ENCODE measurements at regions not wholly inside any gene's neighbourhood (a gene's known extent, or its start where the extent isn't known, plus 50 kb on each side); places are given as distances from the start of the nearest gene placed in this dataset.

DNA sequence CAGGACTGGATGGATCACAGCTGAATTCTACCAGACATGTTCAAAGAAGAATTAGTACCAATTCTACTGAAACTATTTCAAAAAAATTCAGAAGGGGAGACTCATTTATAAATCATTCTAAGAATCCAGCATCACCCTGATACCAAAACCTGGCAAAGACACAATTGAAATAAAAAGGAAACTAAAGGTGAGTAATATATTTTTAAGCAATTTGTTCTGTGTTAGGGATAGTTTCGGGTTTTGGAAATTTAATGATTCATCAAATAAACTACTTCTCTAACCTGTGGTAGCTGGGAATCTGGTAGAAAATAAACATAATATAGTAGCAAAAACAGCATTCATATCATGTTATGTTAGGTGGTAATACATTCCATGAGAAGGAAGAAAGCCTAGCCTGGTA, 662.2 kb upstream of the BOD1L1 start:
- TF ChIP-seq, protein P1, sequence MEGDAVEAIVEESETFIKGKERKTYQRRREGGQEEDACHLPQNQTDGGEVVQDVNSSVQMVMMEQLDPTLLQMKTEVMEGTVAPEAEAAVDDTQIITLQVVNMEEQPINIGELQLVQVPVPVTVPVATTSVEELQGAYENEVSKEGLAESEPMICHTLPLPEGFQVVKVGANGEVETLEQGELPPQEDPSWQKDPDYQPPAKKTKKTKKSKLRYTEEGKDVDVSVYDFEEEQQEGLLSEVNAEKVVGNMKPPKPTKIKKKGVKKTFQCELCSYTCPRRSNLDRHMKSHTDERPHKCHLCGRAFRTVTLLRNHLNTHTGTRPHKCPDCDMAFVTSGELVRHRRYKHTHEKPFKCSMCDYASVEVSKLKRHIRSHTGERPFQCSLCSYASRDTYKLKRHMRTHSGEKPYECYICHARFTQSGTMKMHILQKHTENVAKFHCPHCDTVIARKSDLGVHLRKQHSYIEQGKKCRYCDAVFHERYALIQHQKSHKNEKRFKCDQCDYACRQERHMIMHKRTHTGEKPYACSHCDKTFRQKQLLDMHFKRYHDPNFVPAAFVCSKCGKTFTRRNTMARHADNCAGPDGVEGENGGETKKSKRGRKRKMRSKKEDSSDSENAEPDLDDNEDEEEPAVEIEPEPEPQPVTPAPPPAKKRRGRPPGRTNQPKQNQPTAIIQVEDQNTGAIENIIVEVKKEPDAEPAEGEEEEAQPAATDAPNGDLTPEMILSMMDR (IDR thresholded peaks at IDR 0.05; ENCODE audit: borderline replicate concordance, control extremely low read depth, extremely low read depth, insufficient read depth, missing control alignments), result no peak
- DNase-seq (ENCODE audit: low spot score), result no peak
- in situ Hi-C loops (cut with MboI; ENCODE audit: low sequenced_read_pairs, unreplicated experiment), result no loop called here

DNA sequence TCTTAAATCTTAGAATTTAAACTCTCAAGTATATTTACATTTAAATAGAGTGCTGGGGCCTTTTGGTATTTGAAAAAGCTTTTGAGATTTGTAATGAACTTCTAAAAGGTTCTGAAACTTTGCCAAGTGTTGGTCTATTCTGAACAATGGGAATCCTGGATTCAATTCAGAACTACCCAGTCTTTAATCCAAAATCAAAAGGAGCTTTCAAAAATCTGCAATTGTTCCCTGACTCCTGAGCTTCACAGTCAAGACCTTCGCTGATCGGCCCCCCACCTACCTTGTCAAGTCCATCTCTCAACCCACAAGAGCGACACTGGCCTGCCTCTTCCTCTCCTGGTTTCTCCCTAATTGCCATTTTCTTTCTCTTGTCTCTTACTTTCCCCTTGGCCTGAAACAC, 666.1 kb upstream of the BOD1L1 start:
- in situ Hi-C loops (cut with MboI; ENCODE audit: low sequenced_read_pairs, unreplicated experiment), result no loop called here
- TF ChIP-seq, protein P1 (IDR thresholded peaks at IDR 0.05; ENCODE audit: borderline replicate concordance, control extremely low read depth, extremely low read depth, insufficient read depth, missing control alignments), result no peak
- DNase-seq (ENCODE audit: low spot score), result no peak

DNA sequence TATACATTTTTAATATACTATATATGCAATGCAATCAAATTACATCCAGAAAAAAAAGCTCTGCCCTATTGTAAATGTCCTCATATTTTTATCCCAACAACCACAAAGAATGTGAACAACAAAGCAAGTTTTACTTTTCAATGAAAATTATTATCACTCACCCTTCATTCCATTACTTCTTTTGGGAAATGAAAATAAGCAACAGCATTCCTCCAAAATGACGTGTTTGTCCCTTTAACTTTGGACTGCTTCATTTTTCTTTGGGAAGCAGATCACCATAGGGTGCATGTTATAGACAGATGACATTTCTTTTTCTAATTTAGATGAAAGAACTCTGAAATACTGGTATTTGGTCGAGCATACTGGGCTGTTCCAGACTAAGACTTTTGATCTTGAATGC, 667.1 kb upstream of the BOD1L1 start:
- no peak for DNase-seq (ENCODE audit: low spot score)
- TF ChIP-seq, protein P1 (IDR thresholded peaks at IDR 0.05; ENCODE audit: borderline replicate concordance, control extremely low read depth, extremely low read depth, insufficient read depth, missing control alignments), result no peak
- in situ Hi-C loops (cut with MboI; ENCODE audit: low sequenced_read_pairs, unreplicated experiment), result no loop called here

DNA sequence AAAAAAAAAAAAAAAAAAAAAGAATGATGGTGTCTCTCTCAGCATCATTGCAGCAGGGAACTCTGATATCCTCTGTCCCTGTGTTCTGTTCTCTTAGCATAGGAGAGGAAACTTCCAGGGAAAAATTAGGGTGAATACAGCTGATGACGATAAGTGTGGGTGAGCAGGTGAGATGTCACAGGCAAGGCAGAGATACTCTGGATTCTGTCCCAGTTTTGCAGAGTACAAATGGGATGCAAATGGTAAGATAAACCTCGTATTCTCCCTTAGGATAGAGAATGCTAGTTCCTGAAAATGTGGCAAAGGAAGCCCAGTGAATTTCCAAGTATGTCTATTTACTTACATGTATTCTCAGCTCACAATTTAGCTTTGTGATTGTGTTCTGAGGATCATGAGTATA, 671.6 kb upstream of the BOD1L1 start:
- in situ Hi-C loops (cut with MboI; ENCODE audit: low sequenced_read_pairs, unreplicated experiment), result no loop called here
- TF ChIP-seq, protein P1 (IDR thresholded peaks at IDR 0.05; ENCODE audit: borderline replicate concordance, control extremely low read depth, extremely low read depth, insufficient read depth, missing control alignments), result no peak
- no peak for DNase-seq (ENCODE audit: low spot score)

DNA sequence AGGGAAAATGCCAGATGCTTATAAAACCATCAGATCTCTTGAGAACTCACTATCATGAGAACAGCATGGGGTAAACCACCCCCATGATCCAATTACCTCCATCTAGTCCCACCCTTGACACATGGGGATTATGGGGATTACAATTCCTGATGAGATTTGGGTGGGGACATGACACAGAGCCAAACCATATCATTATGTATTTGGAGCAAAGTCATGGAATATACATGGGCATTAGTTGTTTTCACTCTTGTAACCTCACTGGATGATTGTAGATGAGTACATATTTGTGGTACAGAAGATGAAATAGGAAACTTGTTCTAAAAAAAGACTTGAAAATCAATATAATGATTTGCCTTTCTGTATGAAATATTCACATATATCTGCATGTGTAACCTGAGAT, 674.5 kb upstream of the BOD1L1 start:
- in situ Hi-C loops (cut with MboI; ENCODE audit: low sequenced_read_pairs, unreplicated experiment), result no loop called here
- no peak for DNase-seq (ENCODE audit: low spot score)
- TF ChIP-seq, protein P1 (IDR thresholded peaks at IDR 0.05; ENCODE audit: borderline replicate concordance, control extremely low read depth, extremely low read depth, insufficient read depth, missing control alignments), result no peak

DNA sequence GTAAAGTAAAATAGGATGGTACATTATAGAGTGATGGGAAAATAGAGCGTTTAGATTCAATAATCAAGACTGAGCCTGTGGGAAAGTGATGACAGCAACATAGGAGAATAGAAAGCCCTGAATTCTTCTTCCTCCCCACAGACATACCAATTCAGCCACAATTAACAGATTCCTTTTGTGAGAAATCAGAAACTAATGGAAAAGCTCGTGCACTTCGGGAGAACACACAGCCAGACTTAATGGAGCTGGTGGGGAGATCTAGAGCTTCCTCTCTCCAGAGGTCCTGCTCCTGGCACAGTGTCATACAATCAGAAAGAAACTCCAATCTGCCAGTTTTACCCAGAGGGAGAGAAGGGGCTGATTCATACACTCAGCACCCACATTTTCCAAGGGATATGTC, 676.3 kb upstream of the BOD1L1 start:
- no peak for DNase-seq (ENCODE audit: low spot score)
- TF ChIP-seq, protein P1 (IDR thresholded peaks at IDR 0.05; ENCODE audit: borderline replicate concordance, control extremely low read depth, extremely low read depth, insufficient read depth, missing control alignments), result no peak
- in situ Hi-C loops (cut with MboI; ENCODE audit: low sequenced_read_pairs, unreplicated experiment), result no loop called here

DNA sequence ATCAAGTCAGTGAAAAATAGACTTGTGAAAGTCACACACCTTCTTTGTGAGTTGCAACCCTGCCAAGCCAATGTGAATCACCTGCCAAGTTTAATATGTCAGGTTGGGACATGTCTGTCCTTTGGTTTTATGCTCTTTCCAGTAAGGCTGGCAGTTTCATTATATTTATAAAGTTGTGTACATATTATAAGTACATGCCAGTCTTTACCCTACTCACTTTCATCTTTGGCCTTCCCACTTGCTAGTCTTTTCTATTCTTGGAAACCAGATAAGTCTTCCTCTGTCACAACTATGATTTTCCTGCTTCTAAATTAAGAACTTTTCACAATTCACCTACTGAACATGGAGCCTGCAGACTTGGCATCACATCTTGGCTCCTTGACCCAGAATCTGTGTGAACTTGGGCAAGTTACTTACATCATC, 680.7 kb upstream of the BOD1L1 start:
- in situ Hi-C loops (cut with MboI; ENCODE audit: low sequenced_read_pairs, unreplicated experiment), result no loop called here
- no peak for DNase-seq (ENCODE audit: low spot score)
- TF ChIP-seq, protein P1 (IDR thresholded peaks at IDR 0.05; ENCODE audit: borderline replicate concordance, control extremely low read depth, extremely low read depth, insufficient read depth, missing control alignments), result no peak
